ENCODE measurements at regions not wholly inside any gene's neighbourhood (a gene's known extent, or its start where the extent isn't known, plus 50 kb on each side); places are given as distances from the start of the nearest gene placed in this dataset.
A peak's percentile ranks its signal among the peaks of the same experiment; 100 is the strongest.
"Not testable (repeated sequence)": the region's sequence is repeated elsewhere in the genome, so short reads cannot be mapped to it uniquely, and the experiment has no call there.

DNA sequence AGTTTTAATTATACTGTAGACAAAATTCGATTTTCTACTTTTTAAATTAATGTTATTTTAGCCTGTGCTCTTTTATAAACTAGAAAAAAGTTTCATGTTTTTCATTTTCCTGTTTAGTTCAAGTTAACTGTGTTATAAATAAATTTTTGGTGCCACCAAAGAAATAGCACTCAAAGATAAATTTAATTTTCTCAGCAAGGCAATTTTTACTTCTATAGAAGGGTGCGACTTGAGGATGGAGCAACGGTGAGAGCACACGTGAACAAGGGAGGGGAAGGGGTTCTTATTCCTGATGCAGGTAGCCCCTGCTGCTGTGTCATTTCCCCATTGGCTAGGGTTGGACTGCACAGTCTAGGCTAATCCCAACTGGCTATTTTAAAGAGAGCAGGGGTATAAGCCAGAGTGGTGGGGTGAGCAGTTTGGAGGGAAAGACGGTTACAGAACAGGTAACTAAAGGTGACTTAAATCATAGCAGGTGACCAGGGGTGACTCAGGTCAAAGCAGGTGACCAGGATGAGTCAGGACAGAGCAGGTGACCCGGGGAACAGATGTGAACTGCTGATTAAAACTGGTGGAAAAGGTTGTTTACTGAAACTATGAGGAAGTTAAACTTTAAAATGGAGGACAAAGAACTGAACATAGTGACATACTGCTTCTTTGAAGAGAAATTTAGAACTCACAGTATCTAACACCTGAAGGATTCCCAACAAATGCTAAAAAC, 104.6 kb upstream of the GPBP1 start:
- no peak for DNase-seq

- peak; percentile 70 for DNase-seq
Observed at GRCh38 chr5:57072218-57072892, 101.5 kb upstream of the GPBP1 start.

DNA sequence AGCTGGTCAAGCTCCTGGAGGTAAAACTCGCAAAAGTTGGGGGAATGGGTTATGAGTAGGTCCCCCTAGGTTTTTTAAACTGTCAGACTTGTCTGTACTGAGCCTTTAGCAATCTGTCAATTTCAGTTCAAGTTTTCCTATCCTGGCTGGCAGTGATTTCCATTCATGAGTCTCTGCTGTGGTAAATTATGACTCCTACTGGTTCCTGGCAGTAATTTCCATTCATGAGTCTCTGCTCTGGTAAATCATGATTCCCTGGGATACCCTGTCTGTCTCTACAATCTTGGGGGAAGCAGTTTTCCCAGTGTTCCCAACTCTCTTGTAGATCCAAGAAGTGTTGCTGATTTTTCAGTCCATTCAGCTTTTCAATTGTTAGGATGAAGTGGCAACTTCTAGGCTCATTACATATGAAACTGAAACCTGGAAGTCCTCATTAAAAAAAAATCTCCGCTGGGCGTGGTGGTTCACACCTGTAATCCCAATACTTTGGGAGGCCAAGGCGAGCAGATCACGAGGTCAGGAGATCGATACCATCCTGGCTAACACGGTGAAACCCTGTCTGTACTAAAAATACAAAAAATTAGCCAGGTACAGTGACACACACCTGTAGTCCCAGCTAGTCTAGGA, 91.3 kb upstream of the GPBP1 start:
- DNase-seq: peak; percentile 22

DNA sequence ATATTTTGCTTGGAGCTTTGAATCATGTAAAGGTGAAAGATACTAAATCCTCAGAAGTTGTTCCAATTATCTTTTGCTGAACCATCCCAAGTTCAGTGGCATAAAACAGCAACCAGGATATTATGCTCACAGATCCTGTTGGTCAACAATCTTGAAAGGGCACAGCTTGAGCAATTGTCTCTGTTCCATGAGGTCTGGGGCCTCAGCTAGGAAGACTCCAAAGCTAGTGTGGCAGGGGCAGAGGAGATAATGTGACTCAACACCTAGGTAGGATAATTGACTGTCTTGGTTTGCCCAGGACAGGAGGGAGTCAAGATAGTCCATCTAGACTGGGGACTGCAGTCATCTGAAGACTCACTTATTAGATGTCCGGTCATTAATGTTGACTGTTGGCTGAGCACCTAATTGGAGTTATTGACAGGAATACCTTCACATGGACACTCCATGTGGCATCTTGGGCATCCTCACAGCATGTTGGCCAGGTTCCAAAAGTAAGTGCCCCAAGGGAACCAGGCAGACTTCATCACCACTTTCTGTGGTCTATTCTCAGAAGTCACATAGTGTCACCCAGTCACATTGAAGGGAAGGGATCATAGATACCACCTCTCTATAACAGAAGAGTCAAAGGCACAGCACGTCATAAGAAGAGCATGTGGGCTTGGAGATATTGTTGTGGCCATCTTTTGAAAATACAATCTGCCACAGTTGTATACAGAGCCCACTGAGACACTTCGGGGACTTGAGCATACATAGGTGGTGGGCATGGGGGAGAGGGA, 88.4 kb upstream of the GPBP1 start:
- no peak for DNase-seq

GRCh38 chr5:57087947-57088346, 85.9 kb upstream of the GPBP1 start:
- not testable (repeated sequence) for DNase-seq

DNA sequence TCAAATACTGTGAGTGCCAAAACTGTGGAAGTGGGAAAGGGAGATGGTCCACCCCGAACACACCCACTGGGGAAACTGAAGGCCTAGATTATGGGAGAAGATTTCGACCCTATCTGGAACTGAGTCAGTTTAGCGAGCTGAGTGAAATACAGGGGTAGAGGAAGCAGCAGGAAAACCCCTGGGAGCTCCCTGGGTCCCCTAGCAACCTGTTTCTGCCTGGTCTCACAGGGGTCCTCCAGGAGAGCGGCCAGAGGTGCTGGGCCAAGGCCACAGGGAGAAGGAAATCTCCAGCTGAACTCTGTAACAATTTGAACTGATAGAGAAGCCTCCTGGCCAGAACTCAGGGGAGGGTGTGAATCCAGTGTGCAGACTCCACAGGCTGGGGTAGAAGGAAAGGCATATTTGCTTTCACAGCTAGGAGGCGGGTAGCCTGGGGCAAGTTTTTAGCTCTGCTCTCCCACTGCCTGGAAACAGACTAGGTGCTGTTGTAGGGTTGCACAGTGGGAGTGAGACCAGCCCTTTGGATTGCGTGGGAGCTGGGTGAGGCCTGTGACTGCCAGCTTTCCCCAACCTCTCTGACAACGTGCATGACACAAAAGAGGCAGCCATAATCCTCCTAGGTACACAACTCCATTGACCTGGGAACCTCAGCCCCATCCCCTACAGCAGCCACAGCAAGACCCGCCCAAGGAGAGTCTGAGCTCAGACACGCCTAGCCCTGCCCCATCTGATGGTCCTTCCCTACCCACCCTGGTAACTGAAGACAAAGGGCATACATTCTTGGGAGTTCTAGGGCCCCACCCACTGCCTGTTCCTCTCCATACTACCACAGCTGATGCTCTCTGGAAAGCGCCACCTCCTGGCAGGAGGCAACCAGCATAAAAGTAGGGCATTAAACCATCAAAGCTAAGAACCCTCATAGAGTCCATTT, 78.8 kb upstream of the GPBP1 start:
- DNase-seq: peak; percentile 91

DNA sequence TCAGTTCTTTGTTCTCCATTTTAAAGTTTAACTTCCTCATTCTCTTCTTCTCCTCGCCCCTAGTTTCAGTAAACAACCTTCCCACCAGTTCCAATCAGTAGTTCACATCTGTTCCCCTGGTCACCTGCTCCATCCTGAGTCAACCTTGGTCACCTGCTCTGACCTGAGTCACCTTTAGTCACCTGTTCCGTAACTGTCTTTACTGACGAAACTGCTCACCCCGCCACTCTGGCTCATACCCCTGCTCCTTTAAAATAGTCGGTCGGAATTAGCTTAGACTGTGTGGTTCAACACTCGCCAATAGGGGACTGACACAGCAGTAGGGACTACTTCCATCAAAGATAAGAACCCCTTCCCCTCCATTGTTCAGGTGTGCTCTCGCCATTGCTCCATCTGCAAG, 76.3 kb upstream of the GPBP1 start:
- DNase-seq: no peak

- DNase-seq: no peak
Observed at GRCh38 chr5:57102189-57102904, 71.5 kb upstream of the GPBP1 start.

GRCh38 chr5:57102905-57103255, 71.0 kb upstream of the GPBP1 start:
- no peak for DNase-seq

DNA sequence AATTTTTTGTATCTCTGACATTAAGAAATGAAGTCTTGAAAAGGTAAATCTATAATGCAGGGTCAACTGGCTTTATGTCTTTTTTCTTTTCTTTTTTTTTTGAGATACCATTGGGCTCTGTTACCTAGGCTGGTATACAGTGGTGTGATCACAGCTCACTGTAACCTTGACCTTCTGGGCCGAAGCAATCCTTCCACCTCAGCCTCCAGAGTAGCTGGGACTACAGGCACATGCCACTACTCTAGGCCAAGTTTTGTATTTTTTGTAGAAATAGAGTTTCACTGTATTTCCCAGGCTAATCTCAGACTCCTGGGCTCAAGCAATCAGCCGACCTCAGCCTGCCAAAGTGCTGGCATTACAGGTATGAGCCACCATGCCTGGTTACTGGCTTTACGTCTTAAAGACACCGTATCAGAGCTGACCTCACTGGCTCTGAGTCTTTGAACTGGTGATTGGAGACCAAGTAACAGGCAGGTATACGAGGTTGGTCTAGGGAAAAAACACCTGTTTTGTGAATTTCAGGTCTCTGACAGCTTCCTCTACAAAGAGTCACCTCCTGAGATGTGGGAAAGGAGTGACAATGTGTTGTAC, 70.4 kb upstream of the GPBP1 start:
- no peak for DNase-seq

DNA sequence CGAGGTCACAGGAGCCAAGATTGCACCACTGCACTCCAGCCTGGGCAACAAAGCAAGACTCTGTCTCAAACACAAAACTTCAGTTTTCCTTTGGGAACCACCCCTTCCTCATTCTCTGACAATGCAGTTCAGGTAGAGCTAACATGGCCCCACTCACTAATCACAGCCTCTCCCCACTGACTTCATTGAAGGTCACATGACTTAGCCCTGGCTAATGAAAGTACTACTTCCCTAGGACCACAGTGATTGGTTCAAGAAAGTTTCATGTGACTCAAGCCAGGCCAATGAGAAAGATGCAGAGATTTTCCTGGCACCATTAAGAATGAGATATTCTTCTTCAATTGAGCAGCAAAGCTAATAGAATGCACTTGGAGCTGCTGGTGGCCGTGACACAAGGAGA, 67.2 kb upstream of the GPBP1 start:
- no peak for DNase-seq

- no peak for DNase-seq
Observed at GRCh38 chr5:57111993-57112392, 61.9 kb upstream of the GPBP1 start.

DNA sequence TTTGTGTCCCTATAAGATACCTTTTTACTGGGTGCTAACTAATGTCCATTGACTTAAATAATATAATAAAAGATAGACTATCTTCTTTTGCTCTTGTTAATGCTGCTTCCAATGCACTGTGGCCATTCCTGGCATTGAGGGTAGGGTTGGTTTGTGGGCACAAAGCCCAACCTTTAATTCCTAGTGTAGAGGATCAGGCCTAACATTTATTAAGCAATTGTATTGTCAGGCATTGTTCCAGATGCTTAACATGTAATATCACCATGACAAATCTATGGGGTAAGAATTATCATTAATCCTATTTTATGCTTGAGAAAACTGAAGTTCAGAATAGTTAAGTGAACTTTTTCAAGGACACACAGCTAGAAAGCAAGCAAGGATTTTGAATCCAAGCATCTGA, 60.4 kb upstream of the GPBP1 start:
- no peak for DNase-seq

- DNase-seq: no peak
Observed at GRCh38 chr5:57117596-57117995, 56.3 kb upstream of the GPBP1 start.

- DNase-seq: no peak
Observed at GRCh38 chr5:57119031-57119430, 54.8 kb upstream of the GPBP1 start.

DNA sequence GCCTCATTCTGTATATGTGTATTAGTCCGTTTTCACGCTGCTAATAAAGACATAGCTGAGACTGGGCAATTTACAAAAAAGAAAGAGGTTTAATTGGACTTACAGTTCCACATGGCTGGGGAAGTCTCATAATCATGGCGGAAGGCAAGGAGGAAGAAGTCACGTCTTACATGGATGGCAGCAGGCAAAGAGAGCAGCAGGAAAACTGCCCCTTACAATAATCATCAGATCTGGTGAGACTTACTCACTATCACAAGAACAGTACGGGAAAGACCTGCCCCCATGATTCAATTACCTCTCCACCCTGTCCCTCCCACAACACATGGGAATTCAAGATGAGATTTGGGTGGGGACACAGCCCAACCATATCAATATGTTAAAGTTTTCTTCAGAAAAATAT, 49.8 kb upstream of the GPBP1 start:
- DNase-seq: no peak

Measured in NCI-H226 (cell line).